Neural cell (in vitro differentiated cells): ENCODE measurements at regions not wholly inside any gene's neighbourhood (a gene's known extent, or its start where the extent isn't known, plus 50 kb on each side); places are given as distances from the start of the nearest gene placed in this dataset.

Experiments used
- EZH2 ChIP-seq: fragments of 200-600, 300-800 bp; shearing (Covaris generic), sonication (generic); IDR thresholded peaks from 2 replicates; pipeline ENCODE4 v1.6.1; 2014; ENCODE audit warnings: antibody characterized with exemption, low read length, borderline replicate concordance, mild to moderate bottlenecking; ENCODE audit not compliant: insufficient read depth, poor library complexity, severe bottlenecking
- POLR2AphosphoS5 ChIP-seq: IDR thresholded peaks from 2 replicates; pipeline ENCODE4 v1.6.1; 2012
- SMC3 ChIP-seq: fragments of 450-650 bp; conservative IDR thresholded peaks from 2 replicates; pipeline ENCODE4 v1.6.1; 2014; ENCODE audit warnings: antibody characterized with exemption, mild to moderate bottlenecking, moderate library complexity; ENCODE audit not compliant: poor library complexity
- TF ChIP-seq, protein P1 (sequence below): fragments of 450-650 bp; IDR thresholded peaks from 2 replicates; pipeline ENCODE4 v1.5.1; 2014; ENCODE audit warnings: antibody characterized with exemption, mild to moderate bottlenecking, moderate library complexity; ENCODE audit not compliant: poor library complexity, severe bottlenecking
- TF ChIP-seq, protein P2 (sequence below): IDR thresholded peaks from 2 replicates; pipeline ENCODE4 v1.6.1; 2012; ENCODE audit warnings: borderline replicate concordance

DNA sequence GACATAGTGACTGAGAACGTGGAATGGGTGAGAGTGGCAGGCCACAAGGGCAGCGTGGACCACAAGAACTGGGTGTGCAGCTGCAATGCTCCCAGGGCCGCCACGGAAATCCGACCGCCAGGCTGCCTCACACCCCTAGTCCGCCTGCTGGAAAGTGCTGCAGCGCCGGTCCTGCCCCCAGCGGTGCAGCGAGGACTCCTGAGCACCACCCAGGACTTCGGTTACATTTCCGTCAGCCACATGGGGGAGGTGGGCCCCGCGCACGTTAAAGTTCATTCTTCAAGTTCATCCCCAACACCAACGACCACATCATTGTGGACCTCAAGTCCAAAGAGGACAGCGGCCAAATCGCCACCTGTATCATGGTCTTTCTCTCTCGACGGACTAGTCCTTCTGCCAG is 126.1 kb upstream of the CARMIL1 start:
- TF ChIP-seq EZH2 (no peak), SMC3 (no peak), POLR2AphosphoS5 (no peak)
- TF ChIP-seq, protein P1, sequence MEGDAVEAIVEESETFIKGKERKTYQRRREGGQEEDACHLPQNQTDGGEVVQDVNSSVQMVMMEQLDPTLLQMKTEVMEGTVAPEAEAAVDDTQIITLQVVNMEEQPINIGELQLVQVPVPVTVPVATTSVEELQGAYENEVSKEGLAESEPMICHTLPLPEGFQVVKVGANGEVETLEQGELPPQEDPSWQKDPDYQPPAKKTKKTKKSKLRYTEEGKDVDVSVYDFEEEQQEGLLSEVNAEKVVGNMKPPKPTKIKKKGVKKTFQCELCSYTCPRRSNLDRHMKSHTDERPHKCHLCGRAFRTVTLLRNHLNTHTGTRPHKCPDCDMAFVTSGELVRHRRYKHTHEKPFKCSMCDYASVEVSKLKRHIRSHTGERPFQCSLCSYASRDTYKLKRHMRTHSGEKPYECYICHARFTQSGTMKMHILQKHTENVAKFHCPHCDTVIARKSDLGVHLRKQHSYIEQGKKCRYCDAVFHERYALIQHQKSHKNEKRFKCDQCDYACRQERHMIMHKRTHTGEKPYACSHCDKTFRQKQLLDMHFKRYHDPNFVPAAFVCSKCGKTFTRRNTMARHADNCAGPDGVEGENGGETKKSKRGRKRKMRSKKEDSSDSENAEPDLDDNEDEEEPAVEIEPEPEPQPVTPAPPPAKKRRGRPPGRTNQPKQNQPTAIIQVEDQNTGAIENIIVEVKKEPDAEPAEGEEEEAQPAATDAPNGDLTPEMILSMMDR: no peak
- TF ChIP-seq, protein P2, sequence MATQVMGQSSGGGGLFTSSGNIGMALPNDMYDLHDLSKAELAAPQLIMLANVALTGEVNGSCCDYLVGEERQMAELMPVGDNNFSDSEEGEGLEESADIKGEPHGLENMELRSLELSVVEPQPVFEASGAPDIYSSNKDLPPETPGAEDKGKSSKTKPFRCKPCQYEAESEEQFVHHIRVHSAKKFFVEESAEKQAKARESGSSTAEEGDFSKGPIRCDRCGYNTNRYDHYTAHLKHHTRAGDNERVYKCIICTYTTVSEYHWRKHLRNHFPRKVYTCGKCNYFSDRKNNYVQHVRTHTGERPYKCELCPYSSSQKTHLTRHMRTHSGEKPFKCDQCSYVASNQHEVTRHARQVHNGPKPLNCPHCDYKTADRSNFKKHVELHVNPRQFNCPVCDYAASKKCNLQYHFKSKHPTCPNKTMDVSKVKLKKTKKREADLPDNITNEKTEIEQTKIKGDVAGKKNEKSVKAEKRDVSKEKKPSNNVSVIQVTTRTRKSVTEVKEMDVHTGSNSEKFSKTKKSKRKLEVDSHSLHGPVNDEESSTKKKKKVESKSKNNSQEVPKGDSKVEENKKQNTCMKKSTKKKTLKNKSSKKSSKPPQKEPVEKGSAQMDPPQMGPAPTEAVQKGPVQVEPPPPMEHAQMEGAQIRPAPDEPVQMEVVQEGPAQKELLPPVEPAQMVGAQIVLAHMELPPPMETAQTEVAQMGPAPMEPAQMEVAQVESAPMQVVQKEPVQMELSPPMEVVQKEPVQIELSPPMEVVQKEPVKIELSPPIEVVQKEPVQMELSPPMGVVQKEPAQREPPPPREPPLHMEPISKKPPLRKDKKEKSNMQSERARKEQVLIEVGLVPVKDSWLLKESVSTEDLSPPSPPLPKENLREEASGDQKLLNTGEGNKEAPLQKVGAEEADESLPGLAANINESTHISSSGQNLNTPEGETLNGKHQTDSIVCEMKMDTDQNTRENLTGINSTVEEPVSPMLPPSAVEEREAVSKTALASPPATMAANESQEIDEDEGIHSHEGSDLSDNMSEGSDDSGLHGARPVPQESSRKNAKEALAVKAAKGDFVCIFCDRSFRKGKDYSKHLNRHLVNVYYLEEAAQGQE: no peak
